Sigmoid colon (tissue), 6 donors: ENCODE measurements at regions not wholly inside any gene's neighbourhood (a gene's known extent, or its start where the extent isn't known, plus 50 kb on each side); places are given as distances from the start of the nearest gene placed in this dataset.

Source experiments
- DNase-seq: peaks from one replicate; pipeline ENCODE4 v3.0.0-alpha.2; 2019
- H3K27ac ChIP-seq, 4 donors: fragments of 200-600 bp; sonication (generic); one replicate each; pipeline ENCODE4 v1.5.1; 2016 to 2019; ENCODE audit warnings: mild to moderate bottlenecking in 1 of 4
- H3K27me3 ChIP-seq, 3 donors: fragments of 200-600 bp; sonication (generic); one replicate each; pipeline ENCODE4 v1.5.1; 2019; ENCODE audit warnings: mild to moderate bottlenecking in 1 of 3
- H3K36me3 ChIP-seq, 4 donors: fragments of 200-600 bp; sonication (generic); one replicate each; pipeline ENCODE4 v1.5.1; 2016 to 2019
- H3K4me1 ChIP-seq, 4 donors: fragments of 200-600 bp; sonication (generic); one replicate each; pipeline ENCODE4 v1.5.1; 2017 to 2019
- H3K4me3 ChIP-seq, 4 donors: fragments of 200-600 bp; sonication (generic); one replicate each; pipeline ENCODE4 v1.5.1; 2017 to 2019; ENCODE audit warnings: mild to moderate bottlenecking in 2 of 4, moderate library complexity in 1 of 4
- H3K9me3 ChIP-seq, 4 donors: fragments of 200-600 bp in 3 of 4; sonication (generic) in 3 of 4; one replicate each; pipeline versions ENCODE4 v1.5.1 to v1.6.1; 2013 to 2019
- EP300 ChIP-seq, 4 donors: sonication (generic); formaldehyde crosslinking; IDR thresholded peaks; one replicate each; pipeline ENCODE4 v1.6.1; 2017; ENCODE audit warnings: antibody characterized with exemption in 4 of 4
- POLR2A ChIP-seq, 2 donors: fragments of 450-650 bp; IDR thresholded peaks; one replicate each; pipeline ENCODE4 v1.6.1; 2016; ENCODE audit warnings: antibody characterized with exemption in 2 of 2, mild to moderate bottlenecking in 2 of 2, moderate library complexity in 2 of 2
- POLR2AphosphoS5 ChIP-seq, 4 donors: sonication (generic); formaldehyde crosslinking; IDR thresholded peaks; one replicate each; pipeline ENCODE4 v1.6.1; 2017; ENCODE audit warnings: antibody characterized with exemption in 4 of 4
- WGBS, 2 donors: extraction: QIAGEN DNeasy Blood & Tissue Kit; methylation state at CpG; one replicate each; pipeline ENCODE4 v1.1.7; 2013; 5-methylcytosine and 5-hydroxymethylcytosine counted together
- intact Hi-C: fragments of 100-400 bp; cut with DNase I; formaldehyde crosslinking; loops from one replicate; pipeline ENCODE4 v1.15.1; 2023
- TF ChIP-seq, protein P1 (sequence below), 4 experiments: fragments of 450-650 bp in 3 of 4; fragments of 200-600 bp in 1 of 4; IDR thresholded peaks; one replicate each; pipeline ENCODE4 v1.5.1; 2016 to 2019; ENCODE audit warnings: antibody characterized with exemption in 4 of 4, mild to moderate bottlenecking in 3 of 4, moderate library complexity in 2 of 4
- donor health status: healthy with polysubstance abuse.
- donor health status: healthy.

- DNase-seq, result no peak
- no peak overlapping the region for H3K4me3 ChIP-seq
- H3K27ac ChIP-seq, result no peak overlapping the region
- WGBS, 2 donors, result 88 to 92% methylated on average over 2 of the region's 2 CpGs
- no peaks in the 10 kb centered on the region for H3K27me3 ChIP-seq
- TF ChIP-seq, protein P1, sequence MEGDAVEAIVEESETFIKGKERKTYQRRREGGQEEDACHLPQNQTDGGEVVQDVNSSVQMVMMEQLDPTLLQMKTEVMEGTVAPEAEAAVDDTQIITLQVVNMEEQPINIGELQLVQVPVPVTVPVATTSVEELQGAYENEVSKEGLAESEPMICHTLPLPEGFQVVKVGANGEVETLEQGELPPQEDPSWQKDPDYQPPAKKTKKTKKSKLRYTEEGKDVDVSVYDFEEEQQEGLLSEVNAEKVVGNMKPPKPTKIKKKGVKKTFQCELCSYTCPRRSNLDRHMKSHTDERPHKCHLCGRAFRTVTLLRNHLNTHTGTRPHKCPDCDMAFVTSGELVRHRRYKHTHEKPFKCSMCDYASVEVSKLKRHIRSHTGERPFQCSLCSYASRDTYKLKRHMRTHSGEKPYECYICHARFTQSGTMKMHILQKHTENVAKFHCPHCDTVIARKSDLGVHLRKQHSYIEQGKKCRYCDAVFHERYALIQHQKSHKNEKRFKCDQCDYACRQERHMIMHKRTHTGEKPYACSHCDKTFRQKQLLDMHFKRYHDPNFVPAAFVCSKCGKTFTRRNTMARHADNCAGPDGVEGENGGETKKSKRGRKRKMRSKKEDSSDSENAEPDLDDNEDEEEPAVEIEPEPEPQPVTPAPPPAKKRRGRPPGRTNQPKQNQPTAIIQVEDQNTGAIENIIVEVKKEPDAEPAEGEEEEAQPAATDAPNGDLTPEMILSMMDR (IDR thresholded peaks at IDR 0.05), result no peak
- TF ChIP-seq POLR2AphosphoS5 (IDR thresholded peaks at IDR 0.05) (no peak), POLR2A (IDR thresholded peaks at IDR 0.05) (no peak), EP300 (IDR thresholded peaks at IDR 0.05) (no peak)
- H3K9me3 ChIP-seq, result no peaks in the 10 kb centered on the region
- no peaks in the 10 kb centered on the region for H3K36me3 ChIP-seq
- H3K4me1 ChIP-seq, result no peaks in the 10 kb centered on the region
- intact Hi-C loops, result no loop called here
Observed at GRCh38 chr4:32506067-32506466, 1785.9 kb downstream of the PCDH7 start.

GRCh38 chr4:32519060-32519459, 1798.9 kb downstream of the PCDH7 start:
- intact Hi-C loops, result no loop called here
- no peaks in the 10 kb centered on the region for H3K27me3 ChIP-seq
- no peak overlapping the region for H3K27ac ChIP-seq
- TF ChIP-seq EP300 (IDR thresholded peaks at IDR 0.05), result no peak
- TF ChIP-seq, protein P1 (IDR thresholded peaks at IDR 0.05), result no peak
- TF ChIP-seq POLR2A (IDR thresholded peaks at IDR 0.05), result no peak
- no peak for TF ChIP-seq POLR2AphosphoS5 (IDR thresholded peaks at IDR 0.05)
- no peak overlapping the region for H3K4me3 ChIP-seq
- DNase-seq, result no peak
- H3K9me3 ChIP-seq, result no peaks in the 10 kb centered on the region
- no peaks in the 10 kb centered on the region for H3K4me1 ChIP-seq
- no peaks in the 10 kb centered on the region for H3K36me3 ChIP-seq
- whole genome bisulfite sequencing, 2 donors, result 70 to 79% methylated on average over 6 of the region's 6 CpGs

DNA sequence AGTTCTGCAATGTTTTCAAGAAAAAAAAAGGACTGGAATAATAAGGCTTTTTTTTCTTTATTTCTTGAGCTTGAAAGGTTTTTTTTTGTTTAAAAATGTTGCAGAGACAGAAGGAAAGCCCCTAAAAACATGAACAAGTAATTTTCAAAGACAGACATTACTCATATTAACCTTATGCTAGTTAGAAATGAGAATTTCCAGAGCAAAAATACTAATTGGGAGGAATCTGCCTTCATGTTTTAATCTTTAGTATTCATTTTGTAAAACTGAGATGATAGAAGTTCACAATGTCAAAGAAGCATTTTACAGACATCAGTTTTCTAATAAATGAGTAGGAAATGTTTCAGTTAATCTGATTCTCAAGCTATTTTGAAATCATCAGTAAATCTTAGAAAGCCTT, 1805.3 kb downstream of the PCDH7 start:
- no peaks in the 10 kb centered on the region for H3K4me1 ChIP-seq
- no peaks in the 10 kb centered on the region for H3K27me3 ChIP-seq
- H3K9me3 ChIP-seq, result peaks cover 0 to 4% (median 0%) of the 10 kb centered on the region in 4 donors
- TF ChIP-seq POLR2AphosphoS5 (IDR thresholded peaks at IDR 0.05), result no peak
- TF ChIP-seq, protein P1 (IDR thresholded peaks at IDR 0.05), result no peak
- TF ChIP-seq POLR2A (IDR thresholded peaks at IDR 0.05), result no peak
- no peak for TF ChIP-seq EP300 (IDR thresholded peaks at IDR 0.05)
- H3K36me3 ChIP-seq, result no peaks in the 10 kb centered on the region
- H3K4me3 ChIP-seq, result no peak overlapping the region
- no peak overlapping the region for H3K27ac ChIP-seq
- intact Hi-C loops, result no loop called here
- no peak for DNase-seq

DNA sequence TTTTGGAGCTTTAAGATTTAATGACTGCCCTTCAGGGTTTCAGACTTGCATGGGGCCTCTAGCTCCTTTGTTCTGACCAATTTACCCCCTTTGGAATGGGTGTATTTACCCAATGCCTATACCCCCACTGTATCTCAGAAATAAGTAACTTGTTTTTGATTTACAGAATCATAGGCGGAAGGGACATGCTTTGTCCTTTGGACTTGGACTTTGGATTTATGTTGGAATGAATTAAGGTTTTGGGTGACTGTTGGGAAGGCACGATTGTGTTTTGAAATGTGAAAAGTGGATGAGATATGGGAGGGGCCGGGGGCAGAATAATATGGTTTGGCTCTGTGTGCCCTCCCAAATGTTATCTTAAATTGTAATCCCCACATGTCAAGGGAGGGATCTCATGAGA, 1824.7 kb downstream of the PCDH7 start:
- 45 to 78% methylated on average over 3 of the region's 3 CpGs for WGBS, 2 donors
- H3K27me3 ChIP-seq, result no peaks in the 10 kb centered on the region
- no peak for TF ChIP-seq POLR2AphosphoS5 (IDR thresholded peaks at IDR 0.05)
- no peak for TF ChIP-seq EP300 (IDR thresholded peaks at IDR 0.05)
- TF ChIP-seq, protein P1 (IDR thresholded peaks at IDR 0.05), result no peak
- no peak for TF ChIP-seq POLR2A (IDR thresholded peaks at IDR 0.05)
- no peak overlapping the region for H3K27ac ChIP-seq
- no peaks in the 10 kb centered on the region for H3K36me3 ChIP-seq
- DNase-seq, result no peak
- H3K9me3 ChIP-seq, result no peaks in the 10 kb centered on the region
- intact Hi-C loops, result no loop called here
- no peak overlapping the region for H3K4me3 ChIP-seq
- no peaks in the 10 kb centered on the region for H3K4me1 ChIP-seq

- Histone ChIP-seq H3K27me3 (no peaks in the 10 kb centered on the region), H3K4me1 (no peaks in the 10 kb centered on the region), H3K4me3 (no peak overlapping the region), H3K9me3 (no peaks in the 10 kb centered on the region), H3K36me3 (no peaks in the 10 kb centered on the region), H3K27ac (no peak overlapping the region)
- TF ChIP-seq EP300 (IDR thresholded peaks at IDR 0.05), result no peak
- TF ChIP-seq POLR2AphosphoS5 (IDR thresholded peaks at IDR 0.05), result no peak
- no peak for TF ChIP-seq POLR2A (IDR thresholded peaks at IDR 0.05)
- TF ChIP-seq, protein P1 (IDR thresholded peaks at IDR 0.05), result no peak
- intact Hi-C loops, result no loop called here
- DNase-seq, result no peak
Observed at GRCh38 chr4:32551943-32552342, 1831.8 kb downstream of the PCDH7 start.
